H1 (cell line): ENCODE measurements at regions not wholly inside any gene's neighbourhood (a gene's known extent, or its start where the extent isn't known, plus 50 kb on each side); places are given as distances from the start of the nearest gene placed in this dataset.

Experiments
- ATF2 ChIP-seq: IDR thresholded peaks from 2 replicates; pipeline ENCODE4 v1.6.1; 2012; ENCODE audit warnings: low read length, inconsistent platforms
- CREB1 ChIP-seq: IDR thresholded peaks from 2 replicates; pipeline ENCODE4 v1.6.1; 2012; ENCODE audit warnings: inconsistent platforms
- CTCF ChIP-seq, 3 experiments: IDR thresholded peaks; 1 replicate in 2 of 3; 2 replicates in 1 of 3; pipeline versions ENCODE4 v1.5.1 to v1.6.1; 2011; ENCODE audit warnings: low read length in 3 of 3, mild to moderate bottlenecking in 3 of 3, inconsistent platforms in 2 of 3, low read depth in 1 of 3, moderate library complexity in 1 of 3; ENCODE audit not compliant: insufficient read depth in 1 of 3; ENCODE audit errors: control extremely low read depth in 1 of 3
- EP300 ChIP-seq, 2 experiments: IDR thresholded peaks; 1 replicate in 1 of 2; 2 replicates in 1 of 2; pipeline ENCODE4 v1.6.1; 2011 to 2012; ENCODE audit warnings: low read depth in 2 of 2, low read length in 2 of 2, mild to moderate bottlenecking in 2 of 2, borderline replicate concordance in 1 of 2, inconsistent platforms in 1 of 2, moderate library complexity in 1 of 2
- KDM1A ChIP-seq: fragments of 200-600, 300-600 bp; sonication (generic); IDR thresholded peaks from 2 replicates; pipeline ENCODE4 v1.7.1; 2016; ENCODE audit warnings: mild to moderate bottlenecking, low read length, borderline replicate concordance
- POLR2AphosphoS5 ChIP-seq: IDR thresholded peaks from 2 replicates; pipeline ENCODE4 v1.6.1; 2011; ENCODE audit warnings: low read depth, low read length
- RAD21 ChIP-seq, 2 experiments: IDR thresholded peaks in 1 of 2; conservative IDR thresholded peaks in 1 of 2; 2 replicates each; pipeline ENCODE4 v1.6.1; 2011; ENCODE audit warnings: low read depth in 2 of 2, low read length in 2 of 2, improper control_type of control experiment in 1 of 2, inconsistent platforms in 1 of 2, mild to moderate bottlenecking in 1 of 2, moderate library complexity in 1 of 2
- SUZ12 ChIP-seq: fragments of 200-600 bp; sonication (generic); IDR thresholded peaks from 2 replicates; pipeline ENCODE4 v1.6.1; 2012; ENCODE audit warnings: mild to moderate bottlenecking, inconsistent platforms, low read length, moderate library complexity, mixed read lengths
- TF ChIP-seq, protein P1 (sequence below): IDR thresholded peaks from 2 replicates; pipeline ENCODE4 v1.6.1; 2012; ENCODE audit warnings: inconsistent platforms

GRCh38 chr1:4973341-4973740 is 318.9 kb downstream of the AJAP1 start:
- TF ChIP-seq, protein P1, sequence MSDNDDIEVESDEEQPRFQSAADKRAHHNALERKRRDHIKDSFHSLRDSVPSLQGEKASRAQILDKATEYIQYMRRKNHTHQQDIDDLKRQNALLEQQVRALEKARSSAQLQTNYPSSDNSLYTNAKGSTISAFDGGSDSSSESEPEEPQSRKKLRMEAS: no peak
- TF ChIP-seq CTCF (IDR thresholded peaks at IDR 0.05; ENCODE audit: control extremely low read depth in 1 of 3, insufficient read depth in 1 of 3, low read depth in 1 of 3, low read length in 3 of 3) (no peak), ATF2 (no peak), SUZ12 (no peak), CREB1 (no peak), POLR2AphosphoS5 (no peak), RAD21 (IDR thresholded peaks at IDR 0.05 in 1 of 2, conservative IDR thresholded peaks at IDR 0.05 in 1 of 2; ENCODE audit: low read depth in 2 of 2, low read length in 2 of 2) (no peak), KDM1A (no peak), EP300 (IDR thresholded peaks at IDR 0.05; ENCODE audit: borderline replicate concordance in 1 of 2, low read depth in 2 of 2, low read length in 2 of 2) (no peak)
